AG10803 (cell line): ENCODE measurements at regions not wholly inside any gene's neighbourhood (a gene's known extent, or its start where the extent isn't known, plus 50 kb on each side); places are given as distances from the start of the nearest gene placed in this dataset.

Experiments used
- DNase-seq: peaks from one replicate; pipeline ENCODE4 v3.0.0; 2010; ENCODE audit warnings: low read depth
- H3K4me3 ChIP-seq: 2 replicates; pipeline ENCODE4 v1.5.1; 2011; ENCODE audit warnings: mild to moderate bottlenecking, low read length, control low read depth
- TF ChIP-seq, protein P1 (sequence below): conservative IDR thresholded peaks from 2 replicates; pipeline ENCODE4 v1.5.1; 2011; ENCODE audit warnings: mild to moderate bottlenecking, low read length, control low read depth, inconsistent platforms

DNA sequence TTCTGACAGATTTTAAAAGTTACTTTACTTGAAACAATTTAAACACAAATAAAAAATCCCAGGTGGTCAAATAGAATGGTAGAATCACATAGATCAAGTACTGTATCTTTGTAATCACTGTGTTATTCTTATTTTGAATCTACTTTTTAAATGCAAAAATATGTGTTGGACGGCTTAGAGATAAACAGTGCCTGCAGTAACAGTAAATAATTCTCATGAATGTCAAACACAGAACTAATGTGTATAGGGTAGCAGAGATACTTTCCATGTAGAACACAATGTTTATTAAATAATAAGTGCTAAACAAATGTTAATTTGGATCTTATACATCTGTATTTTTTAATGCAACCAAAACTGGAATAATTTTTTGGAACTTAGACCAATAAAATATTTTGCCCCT is 1199.4 kb downstream of the SORCS1 start:
- no peak overlapping the region for H3K4me3 ChIP-seq
- no peak for DNase-seq
- TF ChIP-seq, protein P1, sequence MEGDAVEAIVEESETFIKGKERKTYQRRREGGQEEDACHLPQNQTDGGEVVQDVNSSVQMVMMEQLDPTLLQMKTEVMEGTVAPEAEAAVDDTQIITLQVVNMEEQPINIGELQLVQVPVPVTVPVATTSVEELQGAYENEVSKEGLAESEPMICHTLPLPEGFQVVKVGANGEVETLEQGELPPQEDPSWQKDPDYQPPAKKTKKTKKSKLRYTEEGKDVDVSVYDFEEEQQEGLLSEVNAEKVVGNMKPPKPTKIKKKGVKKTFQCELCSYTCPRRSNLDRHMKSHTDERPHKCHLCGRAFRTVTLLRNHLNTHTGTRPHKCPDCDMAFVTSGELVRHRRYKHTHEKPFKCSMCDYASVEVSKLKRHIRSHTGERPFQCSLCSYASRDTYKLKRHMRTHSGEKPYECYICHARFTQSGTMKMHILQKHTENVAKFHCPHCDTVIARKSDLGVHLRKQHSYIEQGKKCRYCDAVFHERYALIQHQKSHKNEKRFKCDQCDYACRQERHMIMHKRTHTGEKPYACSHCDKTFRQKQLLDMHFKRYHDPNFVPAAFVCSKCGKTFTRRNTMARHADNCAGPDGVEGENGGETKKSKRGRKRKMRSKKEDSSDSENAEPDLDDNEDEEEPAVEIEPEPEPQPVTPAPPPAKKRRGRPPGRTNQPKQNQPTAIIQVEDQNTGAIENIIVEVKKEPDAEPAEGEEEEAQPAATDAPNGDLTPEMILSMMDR: no peak

DNA sequence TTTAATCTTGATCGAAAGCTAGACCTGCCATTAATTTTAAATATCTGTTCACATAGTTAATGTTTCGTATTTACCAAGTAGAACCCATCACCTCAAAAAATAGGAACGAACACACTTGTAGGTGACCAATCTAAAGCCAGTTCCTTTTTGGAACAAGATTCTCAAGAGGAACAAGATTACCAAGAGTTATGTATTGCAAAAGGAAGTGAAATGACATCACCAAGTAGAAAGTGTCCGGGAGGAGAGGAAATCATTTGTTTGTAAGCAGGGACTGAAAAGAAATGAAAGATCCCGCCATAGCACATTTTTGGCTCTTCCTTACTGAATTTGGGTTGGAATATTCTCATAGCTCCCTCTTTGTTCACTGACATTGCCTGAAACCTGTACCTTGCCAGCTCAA is 1200.5 kb downstream of the SORCS1 start:
- TF ChIP-seq, protein P1: no peak
- DNase-seq: no peak
- no peak overlapping the region for H3K4me3 ChIP-seq

DNA sequence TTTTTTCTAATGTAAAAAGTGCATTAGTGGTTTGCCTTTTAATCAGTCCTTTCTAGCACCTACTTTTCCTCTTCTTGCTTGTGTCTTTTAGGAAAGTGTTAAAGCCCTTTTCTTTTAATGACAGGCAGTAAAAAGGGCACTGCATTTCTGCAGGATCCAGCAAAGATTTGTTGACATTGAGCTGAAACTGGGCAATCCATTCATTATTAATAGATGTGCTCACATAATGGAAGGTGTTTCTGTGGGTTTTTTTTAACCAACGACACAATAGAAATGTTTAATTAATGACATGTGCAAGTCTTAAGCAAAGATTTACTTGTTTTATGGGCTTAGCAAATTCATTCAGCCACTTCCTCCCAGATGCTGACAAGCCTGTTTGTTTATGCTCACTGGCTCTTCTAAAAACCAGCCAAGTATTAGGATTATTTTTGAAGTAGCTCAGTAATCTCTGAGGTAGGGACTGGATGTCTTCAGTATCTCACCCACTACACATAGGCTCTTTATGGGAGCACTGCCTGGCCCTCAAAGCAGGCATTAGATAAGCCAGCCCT is 1201.1 kb downstream of the SORCS1 start:
- H3K4me3 ChIP-seq: no peak overlapping the region
- DNase-seq: no peak
- TF ChIP-seq, protein P1: no peak

DNA sequence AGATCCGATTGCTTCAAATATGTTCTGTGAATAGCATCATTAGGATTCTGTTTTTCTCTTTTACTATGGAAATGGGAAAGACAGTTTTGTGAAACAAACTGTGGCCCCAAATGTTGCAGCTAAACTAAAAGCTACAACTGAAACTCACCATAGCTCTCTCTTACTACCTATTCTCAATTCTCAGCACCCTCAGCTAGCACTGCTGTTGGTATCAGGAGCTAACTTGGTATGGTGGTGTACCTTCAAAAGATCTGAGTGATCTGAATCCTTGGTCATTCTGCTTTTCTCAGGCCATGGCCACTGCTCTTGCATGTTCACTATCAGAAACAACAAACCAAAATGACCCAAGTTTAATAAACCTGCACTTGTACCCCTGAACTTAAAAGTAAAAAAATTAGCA is 1208.0 kb downstream of the SORCS1 start:
- TF ChIP-seq, protein P1: no peak
- DNase-seq: no peak
- H3K4me3 ChIP-seq: no peak overlapping the region

DNA sequence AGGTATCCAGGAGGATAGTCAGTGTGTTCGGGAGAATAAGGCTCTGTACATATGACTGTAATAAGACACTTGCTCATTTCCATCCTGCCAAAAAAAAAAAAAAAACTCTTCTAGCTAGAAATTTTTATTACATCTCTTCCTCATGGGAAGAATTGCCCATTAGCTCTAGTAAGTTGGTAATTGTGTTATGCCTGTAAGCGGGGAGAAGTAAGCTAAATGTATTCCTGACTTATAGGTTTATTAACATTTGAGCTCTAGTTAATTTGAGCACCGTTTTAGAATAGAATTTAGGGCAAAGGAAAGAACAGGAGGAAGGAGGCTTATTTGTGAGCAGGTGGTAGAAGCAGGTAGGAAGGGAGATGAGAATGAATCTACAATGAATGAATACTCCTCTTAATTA is 1210.6 kb downstream of the SORCS1 start:
- no peak overlapping the region for H3K4me3 ChIP-seq
- DNase-seq: no peak
- TF ChIP-seq, protein P1: no peak

DNA sequence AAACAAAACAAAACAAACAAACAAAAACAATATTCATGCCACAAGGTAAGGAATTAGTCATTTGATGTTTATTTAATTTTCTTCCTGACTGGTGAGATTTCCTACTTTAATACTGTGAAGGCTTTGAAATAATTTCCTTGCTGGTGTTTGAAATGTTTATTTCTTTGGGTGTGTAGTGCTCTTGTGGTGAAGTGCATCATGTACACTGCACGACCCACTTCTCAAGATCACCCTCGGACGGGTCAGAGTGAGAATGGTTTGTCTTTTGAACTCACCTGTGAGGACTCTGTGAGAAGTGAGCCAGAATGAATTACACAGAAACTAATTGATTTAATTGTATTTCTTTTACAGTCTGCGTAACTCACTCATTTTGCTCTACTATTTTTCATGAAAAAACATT is 1211.5 kb downstream of the SORCS1 start:
- H3K4me3 ChIP-seq: no peak overlapping the region
- no peak for DNase-seq
- TF ChIP-seq, protein P1: no peak

DNA sequence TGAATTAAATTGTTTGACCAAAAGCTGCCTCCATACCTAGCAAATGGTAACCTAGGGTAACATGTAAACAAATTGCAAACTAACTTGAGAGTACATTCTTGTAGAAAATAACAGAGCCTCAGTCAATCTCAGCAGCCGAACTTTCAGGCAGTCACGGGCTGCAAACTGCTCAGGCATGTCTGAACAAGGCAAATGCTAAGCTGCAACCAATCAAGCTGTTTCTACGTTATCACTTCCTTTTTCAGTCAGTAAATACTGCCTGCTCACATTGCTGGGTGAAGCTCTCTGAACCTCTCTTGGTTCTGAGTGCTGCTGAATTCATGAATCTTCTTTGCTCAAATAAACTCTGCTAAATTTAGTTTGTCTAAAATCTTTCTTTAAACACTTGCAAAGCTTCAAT is 1212.4 kb downstream of the SORCS1 start:
- H3K4me3 ChIP-seq: no peak overlapping the region
- TF ChIP-seq, protein P1: no peak
- DNase-seq: peak; percentile 41
